HL-60 (cell line): ENCODE measurements at regions not wholly inside any gene's neighbourhood (a gene's known extent, or its start where the extent isn't known, plus 50 kb on each side); places are given as distances from the start of the nearest gene placed in this dataset.

Experiments used
- DNase-seq, 2 experiments: peaks; one replicate each; pipeline ENCODE4 v3.0.0-alpha.2; 2010 to 2020; ENCODE audit warnings: low read depth in 1 of 2, low spot score in 1 of 2
- H3K27ac ChIP-seq: fragments of 250-450 bp; sonication (Bioruptor Pico); replicated peaks from 2 replicates; pipeline ENCODE4 v1.5.1; 2020; ENCODE audit warnings: mild to moderate bottlenecking, moderate library complexity
- H3K27me3 ChIP-seq: fragments of 250-450 bp; sonication (Bioruptor Pico); 2 replicates; pipeline ENCODE4 v1.5.1; 2021; ENCODE audit warnings: mild to moderate bottlenecking, moderate library complexity; ENCODE audit not compliant: insufficient read depth, poor library complexity, severe bottlenecking
- H3K4me3 ChIP-seq: replicated peaks from 2 replicates; pipeline ENCODE4 v1.5.1; 2011; ENCODE audit warnings: mild to moderate bottlenecking, control low read depth, low read length; ENCODE audit not compliant: insufficient read depth
- CTCF ChIP-seq: IDR thresholded peaks from one replicate; pipeline ENCODE4 v1.5.1; 2011; ENCODE audit warnings: low read length, control low read depth, inconsistent platforms; ENCODE audit not compliant: insufficient read depth
- GABPA ChIP-seq: IDR thresholded peaks from 2 replicates; pipeline ENCODE4 v1.6.1; 2012; ENCODE audit warnings: low read depth
- POLR2AphosphoS5 ChIP-seq: IDR thresholded peaks from 2 replicates; pipeline ENCODE4 v1.6.1; 2012; ENCODE audit warnings: low read depth
- REST ChIP-seq: IDR thresholded peaks from 2 replicates; pipeline ENCODE4 v1.6.1; 2012; ENCODE audit warnings: low read depth; ENCODE audit not compliant: insufficient replicate concordance
- SPI1 ChIP-seq: IDR thresholded peaks from 2 replicates; pipeline ENCODE4 v1.6.1; 2012; ENCODE audit warnings: low read depth, mild to moderate bottlenecking, borderline replicate concordance

- TF ChIP-seq REST = no peak
- TF ChIP-seq CTCF = no peak
- TF ChIP-seq POLR2AphosphoS5 = no peak
- no peak for TF ChIP-seq SPI1
- no peak for TF ChIP-seq GABPA
- DNase-seq = no peak
- no peak overlapping the region for H3K4me3 ChIP-seq
- H3K27me3 ChIP-seq = no peaks in the 10 kb centered on the region
- H3K27ac ChIP-seq = no peak overlapping the region
These were observed 98.4 kb upstream of the TNR start for GRCh38 chr1:175841738-175842187.

GRCh38 chr1:175840787-175841186 is 97.4 kb upstream of the TNR start:
- Histone ChIP-seq H3K27ac (no peak overlapping the region), H3K27me3 (no peaks in the 10 kb centered on the region), H3K4me3 (no peak overlapping the region)
- TF ChIP-seq SPI1 = 0 out of 2 replicates have a peak, but pooled peaks have one; percentile 5
- TF ChIP-seq GABPA = no peak
- DNase-seq = peak in 1 of 2 experiments; percentile 52

DNA sequence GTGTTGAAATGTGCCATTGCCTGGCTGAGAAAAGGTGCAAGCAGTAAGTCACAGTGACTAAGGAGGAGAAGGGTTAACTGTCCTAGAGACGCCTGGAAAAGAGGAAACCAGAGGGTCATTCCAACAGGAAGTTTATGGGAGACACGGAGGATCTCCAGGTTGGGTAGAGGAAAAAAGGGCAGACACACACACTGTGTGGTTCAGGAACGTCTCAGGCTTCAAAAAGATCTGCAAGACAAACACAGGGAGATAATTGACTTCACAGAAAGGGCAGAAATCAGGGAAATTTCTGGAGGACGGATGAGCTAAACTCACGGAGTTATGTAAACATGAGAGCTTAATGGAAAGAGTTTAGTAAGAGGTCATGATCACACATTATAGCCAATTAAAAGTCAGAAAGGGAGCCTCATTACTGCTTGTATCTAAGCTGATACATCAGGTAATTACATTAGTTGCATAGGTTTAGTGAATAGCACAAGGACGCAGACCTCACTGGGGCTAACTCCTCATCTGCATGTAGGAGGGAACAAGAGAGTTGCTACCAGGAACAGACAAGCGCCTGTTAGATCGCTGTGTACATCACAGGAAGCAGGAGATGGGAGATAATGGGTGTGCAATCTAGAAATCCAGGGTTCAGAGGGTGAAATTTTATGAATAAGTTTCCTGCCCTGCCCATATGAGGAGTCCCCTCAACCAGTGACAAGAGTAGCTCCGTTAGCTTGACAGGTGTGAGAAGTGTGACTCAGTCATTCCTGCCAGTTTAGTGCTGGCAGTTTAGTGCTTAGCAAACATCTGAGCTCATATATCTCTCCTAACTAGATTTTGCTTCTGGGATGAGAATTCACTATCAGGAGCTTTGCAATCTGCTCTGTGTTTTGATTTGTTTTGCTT is 96.6 kb upstream of the TNR start:
- H3K4me3 ChIP-seq = no peak overlapping the region
- no peak overlapping the region for H3K27ac ChIP-seq
- no peaks in the 10 kb centered on the region for H3K27me3 ChIP-seq
- peak; percentile 5 to 83 for DNase-seq
- TF ChIP-seq GABPA (no peak), POLR2AphosphoS5 (no peak), REST (no peak)

DNA sequence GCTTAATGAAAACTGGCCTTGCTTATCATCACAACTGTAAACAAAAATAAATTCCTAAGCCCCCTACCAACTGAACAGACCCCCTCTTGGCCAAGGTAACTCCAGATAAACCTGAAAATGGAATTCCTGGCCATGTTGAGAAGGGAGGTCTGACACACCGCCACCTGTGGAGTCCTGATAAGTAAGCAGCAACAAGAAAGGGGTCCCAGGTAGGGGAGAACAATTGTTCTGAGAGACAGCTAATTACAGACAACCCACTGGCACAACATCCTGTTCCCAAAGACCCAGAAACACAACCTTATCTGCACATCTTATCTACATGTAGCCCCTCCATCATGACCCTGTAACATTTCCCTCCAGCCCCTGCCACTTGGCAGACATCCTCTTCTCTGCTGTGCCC is 91.2 kb upstream of the TNR start:
- H3K27me3 ChIP-seq = no peaks in the 10 kb centered on the region
- no peak overlapping the region for H3K27ac ChIP-seq
- TF ChIP-seq POLR2AphosphoS5 (no peak), REST (no peak), GABPA (no peak), SPI1 (no peak), CTCF (no peak)
- H3K4me3 ChIP-seq = no peak overlapping the region
- DNase-seq = no peak
